ENCODE measurements at regions not wholly inside any gene's neighbourhood (a gene's known extent, or its start where the extent isn't known, plus 50 kb on each side); places are given as distances from the start of the nearest gene placed in this dataset.

DNA sequence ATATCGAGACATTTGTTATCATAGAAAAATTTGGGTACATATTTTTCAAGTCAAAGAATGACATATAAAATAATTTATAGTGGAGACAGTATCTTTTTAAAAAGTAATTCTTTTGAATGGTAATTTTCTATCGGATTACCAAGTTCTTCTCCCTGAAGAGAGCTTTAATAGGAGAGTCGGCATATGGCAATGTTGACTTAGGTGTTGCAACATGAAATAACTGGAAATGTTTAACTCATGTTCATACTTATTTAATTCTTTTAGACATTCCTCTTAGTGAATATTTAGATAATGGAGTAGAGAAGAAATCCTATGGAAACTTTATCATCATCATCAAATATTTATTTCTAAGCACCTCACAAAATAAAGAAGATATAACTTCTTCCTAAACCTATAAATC lies 118.2 kb upstream of the CTNND2 start:
- TF ChIP-seq SIN3A (IDR thresholded peaks at IDR 0.05; ENCODE audit: low read depth), result no peak
- TF ChIP-seq, protein P1, sequence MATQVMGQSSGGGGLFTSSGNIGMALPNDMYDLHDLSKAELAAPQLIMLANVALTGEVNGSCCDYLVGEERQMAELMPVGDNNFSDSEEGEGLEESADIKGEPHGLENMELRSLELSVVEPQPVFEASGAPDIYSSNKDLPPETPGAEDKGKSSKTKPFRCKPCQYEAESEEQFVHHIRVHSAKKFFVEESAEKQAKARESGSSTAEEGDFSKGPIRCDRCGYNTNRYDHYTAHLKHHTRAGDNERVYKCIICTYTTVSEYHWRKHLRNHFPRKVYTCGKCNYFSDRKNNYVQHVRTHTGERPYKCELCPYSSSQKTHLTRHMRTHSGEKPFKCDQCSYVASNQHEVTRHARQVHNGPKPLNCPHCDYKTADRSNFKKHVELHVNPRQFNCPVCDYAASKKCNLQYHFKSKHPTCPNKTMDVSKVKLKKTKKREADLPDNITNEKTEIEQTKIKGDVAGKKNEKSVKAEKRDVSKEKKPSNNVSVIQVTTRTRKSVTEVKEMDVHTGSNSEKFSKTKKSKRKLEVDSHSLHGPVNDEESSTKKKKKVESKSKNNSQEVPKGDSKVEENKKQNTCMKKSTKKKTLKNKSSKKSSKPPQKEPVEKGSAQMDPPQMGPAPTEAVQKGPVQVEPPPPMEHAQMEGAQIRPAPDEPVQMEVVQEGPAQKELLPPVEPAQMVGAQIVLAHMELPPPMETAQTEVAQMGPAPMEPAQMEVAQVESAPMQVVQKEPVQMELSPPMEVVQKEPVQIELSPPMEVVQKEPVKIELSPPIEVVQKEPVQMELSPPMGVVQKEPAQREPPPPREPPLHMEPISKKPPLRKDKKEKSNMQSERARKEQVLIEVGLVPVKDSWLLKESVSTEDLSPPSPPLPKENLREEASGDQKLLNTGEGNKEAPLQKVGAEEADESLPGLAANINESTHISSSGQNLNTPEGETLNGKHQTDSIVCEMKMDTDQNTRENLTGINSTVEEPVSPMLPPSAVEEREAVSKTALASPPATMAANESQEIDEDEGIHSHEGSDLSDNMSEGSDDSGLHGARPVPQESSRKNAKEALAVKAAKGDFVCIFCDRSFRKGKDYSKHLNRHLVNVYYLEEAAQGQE (IDR thresholded peaks at IDR 0.05; ENCODE audit: low read depth), result no peak
- TF ChIP-seq, protein P2, sequence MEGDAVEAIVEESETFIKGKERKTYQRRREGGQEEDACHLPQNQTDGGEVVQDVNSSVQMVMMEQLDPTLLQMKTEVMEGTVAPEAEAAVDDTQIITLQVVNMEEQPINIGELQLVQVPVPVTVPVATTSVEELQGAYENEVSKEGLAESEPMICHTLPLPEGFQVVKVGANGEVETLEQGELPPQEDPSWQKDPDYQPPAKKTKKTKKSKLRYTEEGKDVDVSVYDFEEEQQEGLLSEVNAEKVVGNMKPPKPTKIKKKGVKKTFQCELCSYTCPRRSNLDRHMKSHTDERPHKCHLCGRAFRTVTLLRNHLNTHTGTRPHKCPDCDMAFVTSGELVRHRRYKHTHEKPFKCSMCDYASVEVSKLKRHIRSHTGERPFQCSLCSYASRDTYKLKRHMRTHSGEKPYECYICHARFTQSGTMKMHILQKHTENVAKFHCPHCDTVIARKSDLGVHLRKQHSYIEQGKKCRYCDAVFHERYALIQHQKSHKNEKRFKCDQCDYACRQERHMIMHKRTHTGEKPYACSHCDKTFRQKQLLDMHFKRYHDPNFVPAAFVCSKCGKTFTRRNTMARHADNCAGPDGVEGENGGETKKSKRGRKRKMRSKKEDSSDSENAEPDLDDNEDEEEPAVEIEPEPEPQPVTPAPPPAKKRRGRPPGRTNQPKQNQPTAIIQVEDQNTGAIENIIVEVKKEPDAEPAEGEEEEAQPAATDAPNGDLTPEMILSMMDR (IDR thresholded peaks at IDR 0.05 in 2 of 3, conservative IDR thresholded peaks at IDR 0.05 in 1 of 3; ENCODE audit: borderline replicate concordance in 1 of 3, insufficient read depth in 1 of 3, low read depth in 2 of 3, low read length in 2 of 3), result no peak
- no peak for TF ChIP-seq POLR2AphosphoS5 (IDR thresholded peaks at IDR 0.05; ENCODE audit: low read depth, low read length)
- TF ChIP-seq ZFX (IDR thresholded peaks at IDR 0.05), result no peak

Data from HCT116 (cell line).